CD4-positive, alpha-beta T cell (primary cell): ENCODE measurements at regions not wholly inside any gene's neighbourhood (a gene's known extent, or its start where the extent isn't known, plus 50 kb on each side); places are given as distances from the start of the nearest gene placed in this dataset.

Experiments used
- ATAC-seq: fragments of 200-7000 bp; cut with Tn5 transposase; one replicate; pipeline ENCODE4 v1.10.0; 2022; ENCODE audit warnings: mild to moderate bottlenecking; ENCODE audit not compliant: poor library complexity
- CTCF ChIA-PET: fragments of 350-600 bp; sonication (Branson Sonifier 250); formaldehyde crosslinking; loops from one replicate; lab custom pipeline; 2021; ENCODE audit warnings: antibody characterized with exemption, inconsistent platforms; lab: Charles Lee
- POLR2A ChIA-PET: fragments of 350-600 bp; sonication (Branson Sonifier 250); formaldehyde crosslinking; loops from one replicate; lab custom pipeline; 2021; ENCODE audit warnings: antibody characterized with exemption, inconsistent platforms; lab: Charles Lee
- DNase-seq, 14 experiments: peaks; one replicate each; pipeline ENCODE4 v3.0.0-alpha.2; 2013 to 2020; ENCODE audit warnings: mixed read lengths in 2 of 14
- H3K27ac ChIP-seq, 2 donors: one replicate each; pipeline versions ENCODE4 v1.5.1 to v1.7.0; 2013; ENCODE audit warnings: low read length in 2 of 2, low read depth in 1 of 2, mild to moderate bottlenecking in 1 of 2
- H3K27me3 ChIP-seq, 2 experiments: 1 replicate in 1 of 2; 2 replicates in 1 of 2; pipeline versions ENCODE4 v1.6.1 to v1.7.0; 2013; ENCODE audit warnings: low read length in 2 of 2, control low read depth in 1 of 2, mild to moderate bottlenecking in 1 of 2, moderate library complexity in 1 of 2; ENCODE audit not compliant: insufficient read depth in 2 of 2, control insufficient read depth in 1 of 2
- H3K36me3 ChIP-seq: one replicate; pipeline ENCODE4 v1.6.1; 2013; ENCODE audit warnings: low read length, control low read depth; ENCODE audit not compliant: insufficient read depth
- H3K4me1 ChIP-seq: one replicate; pipeline ENCODE4 v1.6.1; 2013; ENCODE audit warnings: low read length, control low read depth; ENCODE audit not compliant: insufficient read depth
- H3K4me3 ChIP-seq: one replicate; pipeline ENCODE4 v1.5.1; 2013; ENCODE audit warnings: mild to moderate bottlenecking, low read length, moderate library complexity
- H3K9me3 ChIP-seq, 2 experiments: 1 replicate in 1 of 2; 2 replicates in 1 of 2; pipeline versions ENCODE4 v1.6.1 to v1.7.0; 2013; ENCODE audit warnings: low read length in 2 of 2, mild to moderate bottlenecking in 2 of 2, control low read depth in 1 of 2, moderate library complexity in 1 of 2; ENCODE audit not compliant: control insufficient read depth in 1 of 2, insufficient read depth in 1 of 2
- H3K27ac Mint-ChIP-seq: one replicate; pipeline ENCODE4 v1.8.0; 2020; ENCODE audit warnings: mixed read lengths
- H3K27me3 Mint-ChIP-seq: one replicate; pipeline ENCODE4 v1.8.0; 2021; ENCODE audit warnings: mixed read lengths
- H3K36me3 Mint-ChIP-seq: one replicate; pipeline ENCODE4 v1.8.0; 2021; ENCODE audit warnings: low read depth, mixed read lengths
- H3K4me1 Mint-ChIP-seq: one replicate; pipeline ENCODE4 v1.8.0; 2021; ENCODE audit warnings: low read depth, mixed read lengths
- H3K4me3 Mint-ChIP-seq: one replicate; pipeline ENCODE4 v1.8.0; 2020; ENCODE audit warnings: mild to moderate bottlenecking, mixed read lengths
- H3K9me3 Mint-ChIP-seq: one replicate; pipeline ENCODE4 v1.8.0; 2020; ENCODE audit warnings: mixed read lengths
- intact Hi-C, 2 experiments: fragments of 100-400 bp; cut with DNase I in 1 of 2; cut with micrococcal nuclease in 1 of 2; formaldehyde crosslinking; loops; one replicate each; pipeline versions ENCODE4 v1.15.1 to v1.9.0; 2023 to 2025; cut with DNase I, micrococcal nuclease
- TF ChIP-seq, protein P1 (sequence below): fragments of 200-600 bp; IDR thresholded peaks from one replicate; pipeline ENCODE4 v1.8.0; 2022; ENCODE audit warnings: antibody characterized with exemption, mild to moderate bottlenecking

DNA sequence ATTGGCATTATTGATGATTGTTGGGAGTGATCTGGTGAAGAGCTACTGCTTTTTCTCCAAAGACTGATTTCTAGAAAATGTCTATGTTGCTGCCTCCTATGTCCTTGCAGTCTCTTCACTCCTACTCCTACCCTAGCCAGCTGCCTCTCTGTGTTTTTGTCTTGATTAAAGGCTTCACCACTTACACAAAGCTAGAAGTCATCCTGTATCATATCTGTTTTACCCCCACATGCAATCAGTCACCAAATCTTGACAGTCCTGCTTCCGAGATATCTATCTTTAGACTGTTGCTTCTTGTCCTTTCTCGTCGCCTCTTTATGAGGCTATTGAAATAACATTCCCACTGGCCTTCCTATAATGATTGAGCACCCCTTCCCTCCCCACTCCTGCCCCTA is 84.5 kb upstream of the ITGA4 start:
- POLR2A ChIA-PET = interaction anchor here (0.8 kb wide), 1 partner anchor 55 kb away, joined by 4 read pairs; no protein-coding TSS in a partner anchor
- Mint-ChIP-seq H3K4me3 (no peak overlapping the region), H3K36me3 (no peaks in the 10 kb centered on the region), H3K4me1 (peaks cover 28% of the 10 kb centered on the region), H3K27me3 (no peaks in the 10 kb centered on the region), H3K9me3 (no peaks in the 10 kb centered on the region), H3K27ac (peak overlapping the region; percentile 52)
- Histone ChIP-seq H3K9me3 (no peaks in the 10 kb centered on the region), H3K27me3 (no peaks in the 10 kb centered on the region), H3K4me1 (peaks cover 17% of the 10 kb centered on the region), H3K36me3 (no peaks in the 10 kb centered on the region), H3K4me3 (no peak overlapping the region), H3K27ac (no peak overlapping the region)
- intact Hi-C loops = loop anchor here in 1 of 2 experiments (5.0 kb wide), 1 partner anchor 40 kb away; no protein-coding TSS in a partner anchor
- ATAC-seq = no peak
- TF ChIP-seq, protein P1, sequence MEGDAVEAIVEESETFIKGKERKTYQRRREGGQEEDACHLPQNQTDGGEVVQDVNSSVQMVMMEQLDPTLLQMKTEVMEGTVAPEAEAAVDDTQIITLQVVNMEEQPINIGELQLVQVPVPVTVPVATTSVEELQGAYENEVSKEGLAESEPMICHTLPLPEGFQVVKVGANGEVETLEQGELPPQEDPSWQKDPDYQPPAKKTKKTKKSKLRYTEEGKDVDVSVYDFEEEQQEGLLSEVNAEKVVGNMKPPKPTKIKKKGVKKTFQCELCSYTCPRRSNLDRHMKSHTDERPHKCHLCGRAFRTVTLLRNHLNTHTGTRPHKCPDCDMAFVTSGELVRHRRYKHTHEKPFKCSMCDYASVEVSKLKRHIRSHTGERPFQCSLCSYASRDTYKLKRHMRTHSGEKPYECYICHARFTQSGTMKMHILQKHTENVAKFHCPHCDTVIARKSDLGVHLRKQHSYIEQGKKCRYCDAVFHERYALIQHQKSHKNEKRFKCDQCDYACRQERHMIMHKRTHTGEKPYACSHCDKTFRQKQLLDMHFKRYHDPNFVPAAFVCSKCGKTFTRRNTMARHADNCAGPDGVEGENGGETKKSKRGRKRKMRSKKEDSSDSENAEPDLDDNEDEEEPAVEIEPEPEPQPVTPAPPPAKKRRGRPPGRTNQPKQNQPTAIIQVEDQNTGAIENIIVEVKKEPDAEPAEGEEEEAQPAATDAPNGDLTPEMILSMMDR = no peak
- DNase-seq = no peak
- CTCF ChIA-PET = no interaction called here

DNA sequence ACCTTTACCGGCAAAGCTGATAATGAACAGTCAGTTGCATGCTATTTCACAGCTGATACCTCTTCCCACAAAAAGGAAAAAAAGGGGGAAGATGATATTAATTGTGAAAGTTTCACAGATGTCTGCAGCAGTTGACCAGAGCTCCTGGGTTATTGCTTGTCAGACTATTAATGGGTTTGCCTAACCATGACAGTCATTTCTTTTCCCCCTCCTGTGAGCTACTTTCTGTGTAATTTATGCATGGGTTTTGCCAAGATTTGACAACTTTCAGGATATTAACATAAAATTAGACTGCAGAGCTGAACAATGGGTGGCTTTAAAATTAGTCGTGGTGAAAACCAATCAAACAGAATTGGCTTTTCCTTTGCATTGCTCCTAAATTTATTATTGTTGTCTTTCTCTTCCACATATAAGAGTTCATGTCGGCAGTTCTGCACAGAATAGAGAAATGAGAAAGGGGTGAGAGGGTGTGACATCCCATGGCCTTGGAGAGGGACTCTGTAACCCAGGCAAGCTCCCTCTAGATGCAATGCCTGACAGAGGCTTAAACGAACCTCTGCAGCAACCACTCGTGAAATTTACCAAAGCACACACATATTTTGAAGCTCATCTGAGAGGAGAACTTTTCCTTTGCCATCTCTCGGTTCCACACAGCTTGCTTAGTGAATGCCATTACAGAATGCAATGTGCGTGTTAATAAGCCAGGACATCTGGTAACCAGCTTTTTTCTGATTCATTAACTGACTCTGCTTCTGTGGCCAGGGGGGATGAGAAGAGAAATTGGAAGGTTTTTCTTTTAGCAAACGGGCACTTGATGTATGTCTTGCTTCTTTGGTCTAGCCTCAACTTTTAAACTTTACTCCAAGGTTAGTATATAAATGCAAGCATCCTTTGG is 82.2 kb upstream of the ITGA4 start:
- Histone ChIP-seq H3K36me3 (no peaks in the 10 kb centered on the region), H3K4me1 (peaks cover 17% of the 10 kb centered on the region), H3K4me3 (no peak overlapping the region), H3K9me3 (no peaks in the 10 kb centered on the region), H3K27ac (no peak overlapping the region), H3K27me3 (no peaks in the 10 kb centered on the region)
- H3K27me3 Mint-ChIP-seq = no peaks in the 10 kb centered on the region
- POLR2A ChIA-PET = no interaction called here
- CTCF ChIA-PET = interaction anchor here (1.6 kb wide), 1 partner anchor 270 kb away, joined by 4 read pairs; no protein-coding TSS in a partner anchor
- ATAC-seq = no peak
- H3K36me3 Mint-ChIP-seq = no peaks in the 10 kb centered on the region
- TF ChIP-seq, protein P1 = no peak
- H3K4me1 Mint-ChIP-seq = peaks cover 28% of the 10 kb centered on the region
- DNase-seq = no peak
- intact Hi-C loops = loop anchor here in 1 of 2 experiments (5.0 kb wide), 1 partner anchor 43 kb away; no protein-coding TSS in a partner anchor
- H3K27ac Mint-ChIP-seq = no peak overlapping the region
- no peaks in the 10 kb centered on the region for H3K9me3 Mint-ChIP-seq
- no peak overlapping the region for H3K4me3 Mint-ChIP-seq

DNA sequence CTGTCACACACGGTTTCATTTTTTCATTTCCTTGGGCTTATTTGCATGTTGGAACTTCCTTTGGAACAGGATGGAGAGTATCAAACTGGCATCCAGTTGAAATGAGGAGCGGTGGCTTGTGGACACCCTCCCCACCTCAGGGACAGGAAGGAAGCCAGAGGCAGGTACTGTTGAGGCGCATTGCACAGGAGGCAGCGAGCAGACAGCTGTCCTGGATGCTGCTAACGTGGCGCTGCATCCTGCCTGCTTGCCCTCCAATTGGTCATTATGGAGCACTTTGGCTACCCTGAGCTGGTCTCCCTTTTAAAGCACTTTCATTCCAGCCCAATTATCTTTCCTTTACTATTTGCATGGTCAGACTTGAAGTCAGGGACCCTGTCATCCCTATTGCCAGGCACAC is 80.7 kb upstream of the ITGA4 start:
- DNase-seq (peak in 1 of 14 experiments; percentile 38), ATAC-seq (no peak)
- no peaks in the 10 kb centered on the region for H3K36me3 Mint-ChIP-seq
- no peaks in the 10 kb centered on the region for H3K9me3 Mint-ChIP-seq
- Histone ChIP-seq H3K4me3 (no peak overlapping the region), H3K4me1 (peaks cover 14% of the 10 kb centered on the region), H3K9me3 (no peaks in the 10 kb centered on the region), H3K36me3 (no peaks in the 10 kb centered on the region), H3K27me3 (no peaks in the 10 kb centered on the region), H3K27ac (no peak overlapping the region)
- intact Hi-C loops = no loop called here
- ChIA-PET CTCF (no interaction called here), POLR2A (no interaction called here)
- H3K4me1 Mint-ChIP-seq = peaks cover 21% of the 10 kb centered on the region
- H3K4me3 Mint-ChIP-seq = no peak overlapping the region
- no peaks in the 10 kb centered on the region for H3K27me3 Mint-ChIP-seq
- no peak overlapping the region for H3K27ac Mint-ChIP-seq
- TF ChIP-seq, protein P1 = no peak
